GM18498 (cell line): ENCODE measurements at regions not wholly inside any gene's neighbourhood (a gene's known extent, or its start where the extent isn't known, plus 50 kb on each side); places are given as distances from the start of the nearest gene placed in this dataset.

Source experiments
- ATAC-seq: cut with Tn5 transposase; IDR thresholded peaks from one replicate; pipeline ENCODE4 v1.9.1; 2021; ENCODE audit warnings: mild to moderate bottlenecking, moderate library complexity; ENCODE audit not compliant: unreplicated experiment

DNA sequence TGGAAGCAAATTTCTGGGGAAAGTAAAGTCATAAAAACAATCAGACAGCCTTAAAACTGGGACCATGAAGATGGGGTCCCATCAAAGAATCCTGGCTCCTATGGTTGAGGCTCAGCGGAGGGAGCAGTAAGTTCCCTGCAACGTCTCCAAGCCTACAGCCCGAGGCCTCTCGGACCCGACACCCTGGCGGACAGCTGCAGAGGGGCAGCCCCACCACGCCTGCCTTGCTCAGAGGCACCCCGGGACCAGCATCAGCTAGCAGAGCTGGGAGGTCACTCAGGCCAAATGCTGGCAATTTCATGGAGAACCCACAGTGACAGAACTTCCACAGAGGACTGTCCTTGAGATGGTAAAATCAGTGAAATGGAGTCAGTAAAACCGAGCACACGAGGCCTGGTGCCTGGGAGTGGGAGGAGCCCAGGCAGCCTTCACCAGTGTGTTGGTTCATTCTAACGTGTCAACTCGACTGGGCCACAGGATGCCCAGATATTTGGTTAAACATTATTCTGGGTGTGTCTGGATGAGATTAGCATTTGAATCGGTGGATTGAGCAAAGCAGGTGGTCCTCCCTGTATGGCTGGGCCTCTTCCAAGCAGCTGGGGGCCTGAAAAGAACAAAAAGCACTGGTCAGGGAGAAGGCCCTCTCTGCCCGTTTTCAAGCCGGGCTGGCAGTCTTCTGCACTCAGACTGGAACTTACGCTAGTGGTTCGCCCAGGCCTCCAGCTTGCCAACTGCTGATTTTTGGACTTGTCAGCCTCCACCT is 96.2 kb upstream of the INSIG1 start:
- ATAC-seq, result no peak

DNA sequence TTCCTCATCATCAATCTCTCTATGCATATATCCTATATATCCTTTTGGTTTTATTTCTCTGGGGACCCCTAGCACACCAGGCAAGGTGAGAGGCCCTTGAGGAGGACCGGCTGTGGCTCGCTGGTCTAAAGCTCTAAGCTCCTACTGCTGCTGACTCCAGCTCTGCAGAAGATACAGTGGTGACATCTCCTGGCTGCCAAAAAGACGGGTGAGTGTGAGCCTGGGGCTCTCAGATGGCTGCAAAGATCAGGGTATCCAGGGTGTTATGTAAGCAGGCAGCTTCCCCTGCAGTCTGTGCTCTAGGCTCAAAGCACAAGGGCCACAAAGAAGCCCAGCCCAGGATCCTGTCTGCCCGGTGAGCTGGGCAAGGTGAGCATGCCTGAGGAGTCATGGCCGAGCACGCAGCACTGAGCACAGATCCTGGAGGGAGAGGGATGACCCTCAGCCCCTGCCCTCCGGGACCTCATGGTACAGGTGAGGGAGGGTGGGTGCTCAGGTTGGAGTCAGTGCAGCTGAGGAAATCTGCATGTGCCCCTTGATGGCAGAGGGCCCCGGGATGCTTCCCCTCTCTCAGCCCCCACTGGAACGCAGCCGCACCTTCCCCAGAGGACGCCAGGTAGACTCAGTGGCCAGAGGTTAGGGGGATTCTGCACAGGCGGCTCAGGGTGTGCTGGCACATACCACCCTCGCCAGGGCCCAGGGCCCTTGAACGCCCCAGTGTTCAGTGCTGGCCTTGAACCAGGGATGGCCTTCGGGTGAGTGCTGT is 95.4 kb upstream of the INSIG1 start:
- ATAC-seq, result no peak

DNA sequence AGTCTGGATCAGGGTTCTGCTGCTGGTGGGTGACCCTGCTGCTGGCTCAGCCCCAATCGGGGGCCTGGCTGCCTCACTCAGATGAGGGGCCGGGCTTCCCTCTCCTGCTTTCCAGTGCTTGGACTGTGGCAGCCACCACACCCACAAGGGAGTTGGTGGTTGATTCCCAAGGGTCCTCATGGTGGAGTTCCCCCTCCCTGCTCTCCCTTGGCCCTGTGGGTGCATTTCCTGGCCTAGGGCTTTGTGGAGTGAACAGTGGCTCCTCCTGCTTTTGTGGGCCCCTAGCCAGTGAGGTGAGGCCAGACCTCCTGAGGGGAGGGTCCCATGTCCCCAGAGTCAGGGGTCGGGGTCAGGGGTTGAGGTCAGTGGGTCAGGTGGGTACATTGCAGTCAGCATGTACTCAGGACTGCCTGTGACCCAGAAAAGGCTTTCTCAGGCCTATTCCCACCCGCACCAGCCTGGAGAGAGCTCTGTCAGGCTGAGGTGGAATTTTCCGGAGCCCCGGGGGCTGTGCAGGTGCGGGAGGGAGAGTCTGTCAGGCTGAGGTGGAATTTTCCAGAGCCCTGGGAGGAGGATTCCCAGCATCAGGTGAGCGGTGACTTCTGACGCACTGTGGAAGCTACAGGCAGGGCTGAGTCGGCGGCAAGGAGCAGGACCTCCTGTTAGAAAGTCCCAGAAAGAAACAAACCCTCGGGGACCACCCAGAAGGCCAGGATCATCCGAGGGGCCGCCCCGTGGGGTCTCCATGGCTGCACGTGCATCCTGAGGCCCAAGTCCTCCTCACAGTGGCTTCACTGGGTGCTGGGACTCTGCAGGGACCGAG is 94.4 kb upstream of the INSIG1 start:
- ATAC-seq, result no peak

GRCh38 chr7:155203882-155204691 is 93.6 kb upstream of the INSIG1 start:
- no peak for ATAC-seq

DNA sequence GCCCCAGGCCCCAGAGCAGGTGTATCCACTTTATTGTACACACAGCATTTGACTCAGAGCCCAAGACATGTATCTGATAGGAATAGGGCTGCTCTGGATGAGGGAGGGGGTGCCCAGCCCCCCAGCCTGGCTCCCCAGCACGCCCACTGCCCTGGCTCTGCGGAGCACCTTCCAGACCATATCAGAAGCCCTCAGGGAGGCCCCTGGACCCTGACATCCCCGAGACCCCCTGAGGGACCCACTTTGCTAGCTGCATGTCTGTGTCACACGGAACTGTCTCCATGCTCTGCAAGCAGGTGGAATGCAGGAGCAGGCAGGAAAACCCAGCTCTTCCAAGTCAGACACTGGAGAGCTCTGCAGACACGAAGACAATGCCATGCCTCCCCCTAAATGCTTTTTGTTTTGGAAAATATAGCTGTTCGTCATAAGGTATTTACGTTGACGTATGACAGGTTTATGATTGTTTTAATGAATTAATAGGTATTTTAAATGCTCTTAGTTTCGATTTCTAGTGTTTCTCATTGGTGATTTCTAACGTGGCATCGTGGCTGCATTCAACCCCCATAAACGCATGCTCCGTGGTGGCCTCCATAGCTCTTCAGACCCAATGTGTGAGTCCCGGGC is 92.8 kb upstream of the INSIG1 start:
- no peak for ATAC-seq

DNA sequence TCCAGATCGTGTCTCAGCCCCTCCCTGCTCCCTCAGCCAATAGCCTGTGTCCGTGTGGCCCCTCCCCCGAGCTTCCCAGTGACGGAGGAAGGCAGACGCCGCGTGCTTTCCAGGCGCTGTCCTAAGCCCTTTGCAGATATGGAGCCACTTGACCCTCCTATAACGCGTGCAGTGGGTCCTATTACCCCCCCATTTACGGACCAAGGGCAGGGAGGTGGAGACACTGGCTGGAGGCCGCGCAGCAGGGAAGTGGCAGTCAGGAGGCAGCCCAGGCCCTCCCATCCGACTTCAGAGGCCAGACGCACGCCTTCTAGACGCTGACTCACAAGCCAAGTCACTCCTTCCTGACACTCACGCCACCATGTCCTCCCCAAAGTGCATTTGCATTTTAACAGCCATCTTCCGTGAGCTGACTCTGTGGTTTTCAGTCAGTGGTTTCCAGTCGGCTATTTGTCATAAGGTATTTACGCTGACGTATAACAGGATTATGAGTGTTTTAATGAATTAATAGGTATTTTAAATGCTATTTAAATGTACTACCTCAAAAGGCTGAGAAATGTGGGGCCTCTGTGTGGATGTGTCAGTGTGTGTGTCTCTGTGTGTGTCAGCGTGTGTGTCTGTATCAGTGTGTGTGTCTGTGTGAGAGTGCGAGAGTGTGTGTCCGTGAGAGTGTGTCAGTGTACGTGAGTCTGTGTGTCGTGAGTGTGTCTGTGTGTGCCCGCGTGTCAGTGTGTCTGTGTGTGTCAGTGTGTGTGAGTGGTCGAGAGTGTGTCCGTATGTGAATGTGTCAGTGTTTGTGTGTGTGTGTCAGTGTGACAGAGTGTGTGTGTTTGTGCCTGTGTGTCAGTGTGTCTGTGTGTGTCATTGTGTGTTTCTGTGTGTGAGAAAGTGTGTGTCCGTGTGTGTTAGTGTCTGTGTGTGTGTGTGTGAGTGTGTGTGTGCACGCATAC is 92.0 kb upstream of the INSIG1 start:
- peak; percentile 87 for ATAC-seq

DNA sequence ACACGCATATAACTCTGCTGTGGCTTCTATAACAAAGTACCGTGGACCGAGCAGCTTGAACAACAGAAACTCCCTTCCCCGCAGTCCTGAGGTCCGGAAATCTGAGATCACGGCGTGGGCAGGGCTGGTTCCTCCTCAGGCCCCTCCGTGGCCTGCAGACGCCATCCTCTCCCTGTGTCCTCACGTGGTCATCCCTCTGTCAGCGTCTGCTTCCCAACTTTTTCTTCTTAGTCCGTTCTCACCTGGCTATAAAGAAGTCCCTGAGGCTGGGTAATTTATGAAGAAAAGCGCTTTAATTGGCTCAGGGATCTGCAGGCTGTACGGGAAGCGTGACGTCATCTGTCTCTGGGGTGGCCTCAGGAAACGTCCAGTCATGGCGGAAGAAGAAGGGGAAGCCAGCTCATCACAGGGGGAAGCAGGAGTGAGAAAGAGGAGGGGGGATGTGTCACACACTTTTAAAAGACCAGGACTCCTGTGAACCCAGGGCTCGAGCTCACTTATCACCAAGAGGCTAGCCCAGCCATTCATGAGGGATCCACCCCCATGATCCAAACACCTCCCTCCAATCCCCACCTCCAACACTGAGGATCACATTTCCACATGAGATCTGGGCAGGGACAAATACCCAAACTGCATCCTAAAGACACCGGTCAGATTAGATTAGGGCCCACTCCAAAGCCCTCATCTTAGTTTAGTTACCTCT is 91.2 kb upstream of the INSIG1 start:
- ATAC-seq, result peak; percentile 40

DNA sequence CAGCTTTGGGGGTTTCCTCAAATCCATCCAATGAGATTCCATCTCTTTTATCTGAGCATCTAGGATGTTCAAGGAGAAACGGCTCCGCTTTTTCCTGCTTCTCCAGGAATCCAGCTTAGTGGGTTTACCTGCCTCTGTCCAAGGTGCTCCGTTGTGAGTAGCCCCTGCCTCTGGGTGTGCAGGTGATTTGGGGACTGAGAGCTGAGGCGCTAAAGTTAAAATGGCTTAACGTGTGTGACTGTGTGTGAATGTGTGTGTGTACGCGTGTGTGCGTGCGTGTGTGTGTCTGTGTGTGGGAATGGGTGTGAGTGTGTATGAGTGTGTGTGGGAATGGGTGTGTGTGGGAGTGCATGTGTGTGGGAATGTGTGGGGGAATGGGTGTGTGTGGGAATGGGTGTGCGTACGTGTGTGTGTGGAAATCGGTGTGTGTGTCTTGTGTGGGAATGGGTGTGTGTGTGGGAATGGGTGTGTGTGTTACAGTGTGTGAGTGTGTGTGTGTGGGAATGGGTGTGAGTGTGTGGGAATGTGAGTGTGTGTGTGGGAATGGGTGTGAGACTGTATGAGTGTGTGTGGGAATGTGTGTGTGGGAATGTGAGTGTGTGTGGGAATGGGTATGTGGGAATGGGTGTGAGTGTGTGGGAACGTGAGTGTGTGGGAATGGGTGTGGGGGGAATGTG is 90.2 kb upstream of the INSIG1 start:
- no peak for ATAC-seq

DNA sequence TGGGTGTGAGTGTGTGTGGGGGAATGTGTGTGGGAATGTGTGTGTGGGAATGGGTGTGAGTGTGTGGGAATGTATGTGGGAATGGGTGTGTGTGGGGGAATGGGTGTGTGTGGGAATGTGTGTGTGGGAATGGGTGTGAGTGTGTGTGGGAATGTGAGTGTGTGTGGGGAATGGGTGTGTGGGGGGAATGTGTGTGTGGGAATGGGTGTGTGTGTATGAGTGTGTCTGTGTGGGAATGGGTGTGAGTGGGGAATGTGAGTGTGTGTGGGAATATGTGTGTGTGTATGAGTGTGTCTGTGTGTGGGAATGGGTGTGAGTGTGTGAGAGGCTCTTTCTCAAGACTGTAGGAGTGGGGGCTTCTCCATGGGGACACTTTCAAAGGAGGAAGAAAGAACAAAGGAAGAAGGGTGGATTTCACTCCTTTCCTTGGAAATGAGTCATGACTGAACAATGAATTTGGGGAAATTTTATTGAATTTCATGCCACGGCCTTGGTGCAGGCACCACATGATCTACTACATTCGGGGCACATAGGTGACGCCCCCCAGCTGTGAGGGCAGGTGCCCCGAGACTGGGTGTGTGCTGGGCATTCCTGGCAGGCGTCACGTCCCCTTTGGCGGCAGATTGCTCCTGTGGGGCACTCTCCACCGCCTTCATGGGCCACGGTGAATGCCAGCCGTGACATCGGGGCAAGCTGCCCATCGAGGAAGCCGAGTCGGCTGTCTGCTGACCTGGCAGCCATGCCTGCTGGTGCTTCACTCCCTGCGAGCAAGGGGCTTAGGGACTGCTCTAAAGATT is 88.8 kb upstream of the INSIG1 start:
- ATAC-seq, result no peak

DNA sequence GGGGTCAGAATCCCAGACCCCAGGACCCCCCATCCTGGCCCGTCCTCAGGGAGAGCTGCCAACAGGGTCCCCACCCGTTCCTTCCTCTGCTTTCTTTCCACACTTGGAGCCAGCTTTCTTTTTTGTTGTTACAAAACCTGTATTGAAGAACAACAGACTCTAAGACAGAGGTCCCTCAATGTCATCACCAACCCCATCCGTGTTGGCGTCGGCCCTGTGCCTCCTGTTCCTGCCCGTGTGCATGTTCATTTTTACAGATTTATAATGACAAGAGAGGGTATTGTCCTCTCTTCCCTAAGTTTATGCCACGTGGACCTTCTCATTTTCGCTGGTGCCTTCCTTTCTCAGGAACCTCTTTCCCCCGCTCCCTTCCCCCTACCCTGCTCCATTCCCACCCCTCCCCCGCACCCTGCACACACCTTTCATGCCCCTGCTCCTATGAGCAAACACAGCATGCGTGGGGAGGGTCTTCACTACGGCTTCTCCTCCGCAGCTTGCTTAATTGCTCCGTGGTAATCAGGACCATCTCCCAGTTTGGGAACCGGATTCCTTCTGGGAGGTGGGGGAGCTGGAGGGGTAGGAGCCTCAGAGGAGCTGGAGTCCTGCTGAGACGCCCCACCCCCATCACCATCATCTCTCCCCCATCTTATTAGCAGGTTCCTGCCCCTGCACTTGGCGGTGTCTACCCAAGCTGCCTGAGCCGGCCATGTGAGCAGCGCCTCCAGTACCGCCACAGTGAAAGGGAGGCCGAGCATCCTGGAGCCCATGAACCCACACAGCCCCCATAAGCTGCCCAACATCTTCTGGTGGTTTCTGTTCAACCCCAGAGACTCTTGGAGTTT is 88.0 kb upstream of the INSIG1 start:
- no peak for ATAC-seq

GRCh38 chr7:155210356-155210755 is 87.3 kb upstream of the INSIG1 start:
- ATAC-seq, result no peak

DNA sequence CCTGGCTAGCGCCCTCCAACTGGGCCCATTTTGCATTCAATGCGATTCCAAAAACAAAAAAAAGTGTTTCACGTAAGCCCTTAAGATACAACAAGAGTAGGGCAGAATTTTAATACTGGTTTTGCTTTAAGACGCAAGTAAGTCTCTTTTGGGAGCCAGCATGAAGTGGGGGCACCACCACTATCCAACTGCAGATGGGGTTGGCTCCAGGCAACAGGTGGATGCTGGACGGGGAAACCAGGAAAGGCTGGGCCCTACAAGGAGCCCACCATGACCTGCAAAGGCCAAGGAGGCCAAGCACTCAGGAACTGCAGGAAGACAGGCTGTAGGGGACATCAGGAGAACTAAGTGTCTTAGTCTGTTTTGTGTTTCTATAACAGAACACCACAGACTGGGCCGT is 86.5 kb upstream of the INSIG1 start:
- ATAC-seq, result no peak

DNA sequence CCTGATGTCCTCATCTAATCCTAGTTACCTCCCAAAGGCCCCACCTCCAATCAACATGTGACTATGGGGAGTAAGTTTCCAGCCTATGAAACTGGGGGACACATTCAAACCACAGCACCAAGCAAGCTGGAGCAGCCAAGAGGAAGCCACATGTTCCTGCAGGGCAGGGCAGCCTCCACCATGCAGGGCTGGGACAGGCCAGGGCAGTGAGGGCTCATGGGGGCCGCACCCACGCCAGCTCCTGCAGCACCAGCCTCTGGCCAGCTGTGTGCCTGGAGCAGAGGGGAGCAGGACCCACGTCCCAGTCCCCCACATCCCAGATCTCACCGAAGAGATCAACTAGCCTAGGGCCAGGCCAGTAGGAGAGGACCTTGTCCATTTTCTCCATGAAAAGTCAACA is 85.9 kb upstream of the INSIG1 start:
- no peak for ATAC-seq

DNA sequence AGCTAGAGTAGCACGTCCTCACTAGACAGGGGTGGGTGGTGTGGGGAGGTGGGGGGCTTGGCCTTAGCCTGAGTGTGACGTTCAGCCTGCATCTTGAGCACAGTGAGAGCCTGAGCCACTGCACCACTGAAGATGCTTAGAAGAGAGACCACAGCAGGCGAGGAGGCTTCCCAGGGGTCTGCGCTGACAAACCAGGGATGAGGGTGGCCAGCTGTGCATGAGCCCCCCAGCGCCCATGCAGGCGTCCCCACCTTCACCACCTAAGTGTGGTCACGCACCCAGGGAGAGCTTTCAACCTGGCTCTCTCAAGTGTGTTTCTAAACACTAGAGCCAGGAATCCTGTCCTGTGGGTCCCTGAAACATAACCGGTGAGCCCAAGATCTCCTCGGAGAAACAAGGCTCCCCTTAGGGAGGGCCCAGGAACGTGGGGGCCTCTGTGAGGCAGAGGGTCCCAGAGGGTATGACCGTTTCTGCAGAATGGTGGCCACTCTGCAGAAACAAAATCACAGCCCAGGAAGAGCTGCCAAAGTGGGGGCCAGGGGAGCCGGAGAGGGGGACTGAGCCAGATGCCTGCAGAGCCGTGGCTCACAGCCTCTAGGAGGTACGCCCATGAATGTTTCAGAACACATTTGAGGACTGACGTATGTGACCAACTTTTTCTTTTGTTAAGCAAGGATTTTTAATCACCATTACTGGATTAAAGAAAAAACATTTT is 85.2 kb upstream of the INSIG1 start:
- ATAC-seq, result no peak

DNA sequence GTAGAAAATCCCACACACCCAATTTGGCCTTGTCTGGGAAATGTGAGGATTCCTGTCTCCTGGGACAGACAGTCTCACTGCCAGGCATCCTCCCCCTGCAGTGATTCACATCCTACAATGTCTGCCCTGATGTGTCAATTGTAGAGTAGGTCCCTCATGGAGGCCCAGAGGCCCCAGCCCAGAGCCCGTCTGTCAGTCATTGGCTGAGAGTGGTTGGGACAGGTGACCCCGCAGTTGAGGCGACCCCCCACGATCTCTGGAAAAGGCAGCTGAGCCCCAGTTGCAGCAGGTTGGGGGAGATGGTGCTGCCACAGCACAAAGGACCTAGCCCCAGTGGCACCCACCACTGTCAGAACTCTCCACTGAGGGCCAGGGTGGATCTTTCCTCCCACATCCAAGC is 84.3 kb upstream of the INSIG1 start:
- no peak for ATAC-seq
